Breast epithelium (tissue), 4 donors: ENCODE measurements at regions not wholly inside any gene's neighbourhood (a gene's known extent, or its start where the extent isn't known, plus 50 kb on each side); places are given as distances from the start of the nearest gene placed in this dataset.

ENCODE experiments used
- DNase-seq, 2 donors: peaks; one replicate each; pipeline ENCODE4 v3.0.0-alpha.2; 2019; ENCODE audit warnings: low spot score in 2 of 2
- H3K27ac ChIP-seq, 2 donors: fragments of 200-600 bp; sonication (generic) in 1 of 2; one replicate each; pipeline ENCODE4 v1.5.1; 2016 to 2019; ENCODE audit warnings: mild to moderate bottlenecking in 1 of 2
- H3K27me3 ChIP-seq, 2 donors: fragments of 200-600 bp; sonication (generic) in 1 of 2; one replicate each; pipeline versions ENCODE4 v1.5.1 to v1.6.0; 2017 to 2019; ENCODE audit warnings: control low read depth in 1 of 2, mild to moderate bottlenecking in 1 of 2
- H3K36me3 ChIP-seq: fragments of 200-600 bp; one replicate; pipeline ENCODE4 v1.5.1; 2019
- H3K4me1 ChIP-seq, 2 donors: fragments of 200-600 bp; sonication (generic); one replicate each; pipeline ENCODE4 v1.5.1; 2016 to 2019; ENCODE audit warnings: control low read depth in 1 of 2
- H3K4me3 ChIP-seq, 3 donors: fragments of 200-600 bp; sonication (generic); 1 replicate in 2 of 3; 2 replicates in 1 of 3; pipeline ENCODE4 v1.5.1; 2016 to 2019; ENCODE audit warnings: mild to moderate bottlenecking in 3 of 3, moderate library complexity in 2 of 3
- H3K9me3 ChIP-seq, 2 donors: fragments of 200-600 bp; sonication (generic) in 1 of 2; one replicate each; pipeline ENCODE4 v1.5.1; 2016 to 2019; ENCODE audit warnings: control low read depth in 1 of 2
- POLR2A ChIP-seq: fragments of 450-650 bp; IDR thresholded peaks from one replicate; pipeline ENCODE4 v1.6.1; 2016; ENCODE audit warnings: antibody characterized with exemption, mild to moderate bottlenecking, moderate library complexity
- POLR2AphosphoS5 ChIP-seq, 3 donors: sonication (generic); formaldehyde crosslinking; IDR thresholded peaks; one replicate each; pipeline ENCODE4 v1.6.1; 2017; ENCODE audit warnings: antibody characterized with exemption in 3 of 3
- intact Hi-C: fragments of 100-400 bp; cut with DNase I; formaldehyde crosslinking; loops from one replicate; pipeline ENCODE4 v1.15.1; 2023; ENCODE audit warnings: low total_unique reads
- TF ChIP-seq, protein P1 (sequence below), 3 donors: fragments of 450-650 bp; IDR thresholded peaks; one replicate each; pipeline ENCODE4 v1.5.1; 2016 to 2017; ENCODE audit warnings: antibody characterized with exemption in 3 of 3, mild to moderate bottlenecking in 3 of 3, moderate library complexity in 3 of 3

GRCh38 chr5:170173647-170174046 lies 59.1 kb upstream of the C5orf58 start:
- H3K27me3 ChIP-seq: no peaks in the 10 kb centered on the region
- TF ChIP-seq POLR2AphosphoS5 (IDR thresholded peaks at IDR 0.05): no peak
- TF ChIP-seq, protein P1, sequence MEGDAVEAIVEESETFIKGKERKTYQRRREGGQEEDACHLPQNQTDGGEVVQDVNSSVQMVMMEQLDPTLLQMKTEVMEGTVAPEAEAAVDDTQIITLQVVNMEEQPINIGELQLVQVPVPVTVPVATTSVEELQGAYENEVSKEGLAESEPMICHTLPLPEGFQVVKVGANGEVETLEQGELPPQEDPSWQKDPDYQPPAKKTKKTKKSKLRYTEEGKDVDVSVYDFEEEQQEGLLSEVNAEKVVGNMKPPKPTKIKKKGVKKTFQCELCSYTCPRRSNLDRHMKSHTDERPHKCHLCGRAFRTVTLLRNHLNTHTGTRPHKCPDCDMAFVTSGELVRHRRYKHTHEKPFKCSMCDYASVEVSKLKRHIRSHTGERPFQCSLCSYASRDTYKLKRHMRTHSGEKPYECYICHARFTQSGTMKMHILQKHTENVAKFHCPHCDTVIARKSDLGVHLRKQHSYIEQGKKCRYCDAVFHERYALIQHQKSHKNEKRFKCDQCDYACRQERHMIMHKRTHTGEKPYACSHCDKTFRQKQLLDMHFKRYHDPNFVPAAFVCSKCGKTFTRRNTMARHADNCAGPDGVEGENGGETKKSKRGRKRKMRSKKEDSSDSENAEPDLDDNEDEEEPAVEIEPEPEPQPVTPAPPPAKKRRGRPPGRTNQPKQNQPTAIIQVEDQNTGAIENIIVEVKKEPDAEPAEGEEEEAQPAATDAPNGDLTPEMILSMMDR (IDR thresholded peaks at IDR 0.05): no peak
- TF ChIP-seq POLR2A: no peak
- DNase-seq: no peak
- intact Hi-C loops: no loop called here
- H3K27ac ChIP-seq: peak overlapping the region in 1 of 2 donors; percentile 9
- H3K9me3 ChIP-seq: no peaks in the 10 kb centered on the region
- H3K4me1 ChIP-seq: no peaks in the 10 kb centered on the region
- no peaks in the 10 kb centered on the region for H3K36me3 ChIP-seq
- no peak overlapping the region for H3K4me3 ChIP-seq

- intact Hi-C loops: no loop called here
- no peak for TF ChIP-seq POLR2AphosphoS5 (IDR thresholded peaks at IDR 0.05)
- TF ChIP-seq, protein P1 (IDR thresholded peaks at IDR 0.05): no peak
- no peak for TF ChIP-seq POLR2A
- no peak for DNase-seq
Observed at GRCh38 chr5:170176916-170177315, 55.9 kb upstream of the C5orf58 start.

GRCh38 chr5:170178814-170179213 lies 54.0 kb upstream of the C5orf58 start:
- DNase-seq: no peak
- H3K36me3 ChIP-seq: no peaks in the 10 kb centered on the region
- no peaks in the 10 kb centered on the region for H3K27me3 ChIP-seq
- no peaks in the 10 kb centered on the region for H3K4me1 ChIP-seq
- TF ChIP-seq POLR2A (no peak), POLR2AphosphoS5 (IDR thresholded peaks at IDR 0.05) (no peak)
- TF ChIP-seq, protein P1 (IDR thresholded peaks at IDR 0.05): no peak
- intact Hi-C loops: no loop called here
- H3K27ac ChIP-seq: no peak overlapping the region
- no peak overlapping the region for H3K4me3 ChIP-seq
- H3K9me3 ChIP-seq: no peaks in the 10 kb centered on the region

More at GRCh38 chr5:170176916-170177315, 55.9 kb upstream of the C5orf58 start:
- no peaks in the 10 kb centered on the region for H3K27me3 ChIP-seq
- no peaks in the 10 kb centered on the region for H3K4me1 ChIP-seq
- H3K9me3 ChIP-seq: no peaks in the 10 kb centered on the region
- no peak overlapping the region for H3K4me3 ChIP-seq
- H3K36me3 ChIP-seq: no peaks in the 10 kb centered on the region
- peak overlapping the region in 1 of 2 donors; percentile 10 for H3K27ac ChIP-seq

DNA sequence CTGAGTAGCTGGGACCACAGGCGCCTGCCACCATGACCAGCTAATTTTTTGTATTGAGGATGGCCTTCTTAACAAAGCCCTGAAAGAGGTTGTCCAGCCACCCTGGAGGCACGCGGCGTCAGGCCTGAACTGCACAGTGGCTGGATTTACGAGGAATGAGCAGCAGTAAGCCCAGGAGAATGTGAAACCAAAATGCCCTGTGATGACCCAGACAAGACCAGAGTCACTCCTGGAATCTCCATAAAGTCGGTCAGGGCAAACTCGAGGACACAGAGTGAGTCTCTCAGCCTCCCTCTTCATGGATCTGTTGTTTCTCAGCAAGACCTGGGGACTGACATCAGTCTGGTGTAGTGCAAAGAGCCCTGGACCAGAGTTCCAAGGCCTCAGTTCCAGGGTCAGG lies 53.2 kb upstream of the C5orf58 start:
- Histone ChIP-seq H3K9me3 (no peaks in the 10 kb centered on the region), H3K27me3 (no peaks in the 10 kb centered on the region), H3K36me3 (no peaks in the 10 kb centered on the region), H3K4me1 (no peaks in the 10 kb centered on the region), H3K4me3 (no peak overlapping the region), H3K27ac (no peak overlapping the region)
- no peak for TF ChIP-seq POLR2AphosphoS5 (IDR thresholded peaks at IDR 0.05)
- TF ChIP-seq, protein P1 (IDR thresholded peaks at IDR 0.05): no peak
- no peak for TF ChIP-seq POLR2A
- intact Hi-C loops: no loop called here
- DNase-seq: no peak

DNA sequence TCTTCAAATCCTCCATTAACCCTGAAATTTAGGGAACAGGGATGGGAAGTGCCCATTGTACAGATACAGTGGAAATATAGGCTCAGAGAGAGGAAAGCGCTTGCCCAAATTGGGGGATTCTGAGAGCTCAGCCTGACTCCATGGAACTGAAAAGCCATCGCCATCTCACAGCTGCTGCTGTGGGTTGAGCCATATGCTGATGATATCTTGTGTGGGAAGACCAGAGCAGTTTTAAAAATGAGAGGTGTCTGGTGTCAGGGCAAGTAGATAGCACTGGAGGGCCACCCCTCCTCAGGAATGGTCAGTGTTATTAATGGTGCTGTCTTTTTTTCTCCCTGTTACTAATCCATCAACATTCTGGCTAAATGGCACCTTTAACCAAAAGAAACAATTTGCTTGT lies 50.9 kb upstream of the C5orf58 start:
- Histone ChIP-seq H3K27me3 (no peaks in the 10 kb centered on the region), H3K9me3 (no peaks in the 10 kb centered on the region), H3K4me1 (no peaks in the 10 kb centered on the region), H3K4me3 (no peak overlapping the region), H3K36me3 (no peaks in the 10 kb centered on the region), H3K27ac (no peak overlapping the region)
- intact Hi-C loops: no loop called here
- DNase-seq: no peak
- TF ChIP-seq POLR2AphosphoS5 (IDR thresholded peaks at IDR 0.05): no peak
- TF ChIP-seq POLR2A: no peak
- TF ChIP-seq, protein P1 (IDR thresholded peaks at IDR 0.05): no peak
